Pancreas (tissue), 10 donors: ENCODE measurements at regions not wholly inside any gene's neighbourhood (a gene's known extent, or its start where the extent isn't known, plus 50 kb on each side); places are given as distances from the start of the nearest gene placed in this dataset.

Source experiments
- ATAC-seq, 4 donors: fragments of 200-7000 bp; cut with Tn5 transposase; one replicate each; pipeline versions ENCODE4 v1.8.0 to v1.9.1; 2020; ENCODE audit warnings: mild to moderate bottlenecking in 4 of 4, moderate library complexity in 4 of 4
- DNase-seq, 6 donors: peaks; one replicate each; pipeline ENCODE4 v3.0.0-alpha.2; 2020
- FAIRE-seq: peaks from 2 replicates; lab custom pipeline; 2012; peaks lifted over from hg19 to GRCh38; lab: Jason Lieb, UNC
- H3K27ac ChIP-seq, 4 donors: fragments of 200-600 bp; sonication (generic); 1 replicate in 3 of 4; 2 replicates in 1 of 4; pipeline versions ENCODE4 v1.5.0 to v1.8.0; 2020
- H3K27me3 ChIP-seq, 4 donors: fragments of 200-600 bp; one replicate each; pipeline ENCODE4 v1.8.0; 2021
- H3K36me3 ChIP-seq, 3 donors: fragments of 200-600 bp; sonication (generic) in 1 of 3; one replicate each; pipeline versions ENCODE4 v1.5.0 to v1.8.0; 2020 to 2021
- H3K4me1 ChIP-seq, 3 donors: fragments of 200-600 bp; one replicate each; pipeline ENCODE4 v1.8.0; 2021
- H3K4me3 ChIP-seq, 4 donors: fragments of 200-600 bp; sonication (generic) in 2 of 4; one replicate each; pipeline versions ENCODE4 v1.5.0 to v1.8.0; 2020 to 2021
- H3K9me3 ChIP-seq, 4 donors: fragments of 200-600 bp; one replicate each; pipeline ENCODE4 v1.8.0; 2021
- WGBS, 2 donors: extraction: QIAGEN DNeasy Blood & Tissue Kit; methylation state at CpG; one replicate each; pipeline ENCODE4 v1.1.7; 2013; 5-methylcytosine and 5-hydroxymethylcytosine counted together
- intact Hi-C, 3 donors: fragments of 100-400 bp; cut with DNase I; formaldehyde crosslinking; loops; one replicate each; pipeline versions ENCODE4 v1.11.1 to v1.14.2; 2022
- TF ChIP-seq, protein P1 (sequence below), 4 donors: fragments of 200-600 bp; sonication (generic) in 3 of 4; IDR thresholded peaks; one replicate each; pipeline versions ENCODE4 v1.5.0 to v1.8.0; 2021; ENCODE audit warnings: antibody characterized with exemption in 4 of 4
- donor health status: healthy with polysubstance abuse.
- donor health status: DM: no; HTN: no; CAD: no; lungs with moderate emphysema.
- donor health status: DM: no; HTN: no; CAD: no.
- donor health status: control.
- donor health status: control.
- donor health status: Bipolar disorder and iron deficiency.
- donor health status: DM: yes; HTN: yes; CAD: no.
- donor health status: DM: no; HTN: no; CAD: no.
- donor health status: DM: no; HTN: no; CAD: no.
- donor health status: DM: yes; HTN: yes; CAD: no.

DNA sequence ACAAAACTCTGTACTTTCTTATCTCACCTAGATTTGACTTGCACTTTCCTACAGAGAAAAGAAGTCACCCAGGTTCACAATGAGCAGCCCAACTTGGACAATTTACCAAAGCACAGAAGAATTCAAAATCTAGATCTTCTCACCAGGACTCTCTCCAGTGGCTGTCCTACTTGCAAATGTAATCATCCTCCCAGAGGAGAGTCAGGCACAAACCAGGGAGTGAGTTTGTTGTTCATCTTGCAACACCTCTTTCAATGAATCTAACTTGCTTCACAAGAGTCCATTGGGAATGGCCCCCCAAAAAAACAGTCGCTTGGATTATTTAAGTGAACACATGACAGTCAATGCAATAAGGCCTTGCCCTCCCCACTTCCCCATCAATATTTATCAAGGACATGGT lies 144.6 kb downstream of the ATL2 start:
- Histone ChIP-seq H3K4me3 (no peak overlapping the region), H3K27ac (no peak overlapping the region), H3K9me3 (no peaks in the 10 kb centered on the region), H3K4me1 (no peaks in the 10 kb centered on the region), H3K27me3 (peaks cover 0 to 6% (median 0%) of the 10 kb centered on the region in 4 donors), H3K36me3 (no peaks in the 10 kb centered on the region)
- TF ChIP-seq, protein P1, sequence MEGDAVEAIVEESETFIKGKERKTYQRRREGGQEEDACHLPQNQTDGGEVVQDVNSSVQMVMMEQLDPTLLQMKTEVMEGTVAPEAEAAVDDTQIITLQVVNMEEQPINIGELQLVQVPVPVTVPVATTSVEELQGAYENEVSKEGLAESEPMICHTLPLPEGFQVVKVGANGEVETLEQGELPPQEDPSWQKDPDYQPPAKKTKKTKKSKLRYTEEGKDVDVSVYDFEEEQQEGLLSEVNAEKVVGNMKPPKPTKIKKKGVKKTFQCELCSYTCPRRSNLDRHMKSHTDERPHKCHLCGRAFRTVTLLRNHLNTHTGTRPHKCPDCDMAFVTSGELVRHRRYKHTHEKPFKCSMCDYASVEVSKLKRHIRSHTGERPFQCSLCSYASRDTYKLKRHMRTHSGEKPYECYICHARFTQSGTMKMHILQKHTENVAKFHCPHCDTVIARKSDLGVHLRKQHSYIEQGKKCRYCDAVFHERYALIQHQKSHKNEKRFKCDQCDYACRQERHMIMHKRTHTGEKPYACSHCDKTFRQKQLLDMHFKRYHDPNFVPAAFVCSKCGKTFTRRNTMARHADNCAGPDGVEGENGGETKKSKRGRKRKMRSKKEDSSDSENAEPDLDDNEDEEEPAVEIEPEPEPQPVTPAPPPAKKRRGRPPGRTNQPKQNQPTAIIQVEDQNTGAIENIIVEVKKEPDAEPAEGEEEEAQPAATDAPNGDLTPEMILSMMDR (IDR thresholded peaks at IDR 0.05): no peak
- no peak for DNase-seq
- no peak for ATAC-seq
- intact Hi-C loops: no loop called here
- 61 to 72% methylated on average over 1 of the region's 1 CpG for WGBS, 2 donors
- no peak for FAIRE-seq

DNA sequence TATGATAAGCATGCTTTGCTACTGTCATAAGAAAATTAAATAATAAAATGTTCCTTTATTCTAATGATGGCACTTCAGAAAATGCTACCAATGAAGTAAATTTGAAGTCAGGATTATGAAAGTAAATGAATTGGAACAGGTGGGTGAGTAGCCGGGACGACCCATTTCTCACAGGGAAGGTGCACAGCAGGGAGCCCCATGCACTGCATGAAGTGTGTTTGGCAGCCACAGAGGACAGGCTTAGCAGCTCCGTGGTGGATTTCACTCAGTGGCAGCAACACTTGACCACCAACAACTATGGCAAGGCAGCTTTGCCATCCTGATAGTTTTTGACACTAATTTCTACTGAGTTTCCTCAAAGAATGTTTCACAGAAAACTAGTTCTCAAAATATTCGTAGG lies 146.3 kb downstream of the ATL2 start:
- no peak for FAIRE-seq
- ATAC-seq: no peak
- intact Hi-C loops: no loop called here
- Histone ChIP-seq H3K9me3 (no peaks in the 10 kb centered on the region), H3K27me3 (peaks cover 0 to 6% (median 0%) of the 10 kb centered on the region in 4 donors), H3K27ac (no peak overlapping the region), H3K4me1 (no peaks in the 10 kb centered on the region), H3K36me3 (no peaks in the 10 kb centered on the region), H3K4me3 (no peak overlapping the region)
- 35 to 47% methylated on average over 4 of the region's 4 CpGs for WGBS, 2 donors
- TF ChIP-seq, protein P1 (IDR thresholded peaks at IDR 0.05): no peak
- no peak for DNase-seq

DNA sequence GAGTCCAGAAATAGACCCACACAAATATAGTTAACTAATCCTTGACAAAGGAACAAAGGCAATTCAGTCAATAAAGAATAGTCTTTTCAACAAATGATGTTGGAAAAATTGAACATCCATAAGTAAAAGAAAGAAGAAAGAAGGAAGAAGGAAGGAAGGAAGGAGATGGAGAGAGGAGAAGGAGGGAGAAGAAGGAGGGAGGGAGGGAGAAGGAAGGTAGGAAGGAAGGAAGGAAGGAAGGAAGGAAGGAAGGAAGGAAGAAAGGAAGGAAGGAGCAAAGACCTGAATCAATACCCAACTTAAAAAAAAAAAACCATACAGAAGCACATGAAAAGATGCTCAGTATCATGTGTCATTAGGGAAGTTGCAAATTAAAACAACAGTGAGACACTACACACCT lies 148.3 kb downstream of the ATL2 start:
- intact Hi-C loops: no loop called here
- no peaks in the 10 kb centered on the region for H3K36me3 ChIP-seq
- peaks cover 0 to 4% (median 0%) of the 10 kb centered on the region in 4 donors for H3K27me3 ChIP-seq
- TF ChIP-seq, protein P1 (IDR thresholded peaks at IDR 0.05): no peak
- no peaks in the 10 kb centered on the region for H3K4me1 ChIP-seq
- DNase-seq (no peak), FAIRE-seq (no peak), ATAC-seq (no peak)
- no peak overlapping the region for H3K4me3 ChIP-seq
- no peak overlapping the region for H3K27ac ChIP-seq
- H3K9me3 ChIP-seq: no peaks in the 10 kb centered on the region

DNA sequence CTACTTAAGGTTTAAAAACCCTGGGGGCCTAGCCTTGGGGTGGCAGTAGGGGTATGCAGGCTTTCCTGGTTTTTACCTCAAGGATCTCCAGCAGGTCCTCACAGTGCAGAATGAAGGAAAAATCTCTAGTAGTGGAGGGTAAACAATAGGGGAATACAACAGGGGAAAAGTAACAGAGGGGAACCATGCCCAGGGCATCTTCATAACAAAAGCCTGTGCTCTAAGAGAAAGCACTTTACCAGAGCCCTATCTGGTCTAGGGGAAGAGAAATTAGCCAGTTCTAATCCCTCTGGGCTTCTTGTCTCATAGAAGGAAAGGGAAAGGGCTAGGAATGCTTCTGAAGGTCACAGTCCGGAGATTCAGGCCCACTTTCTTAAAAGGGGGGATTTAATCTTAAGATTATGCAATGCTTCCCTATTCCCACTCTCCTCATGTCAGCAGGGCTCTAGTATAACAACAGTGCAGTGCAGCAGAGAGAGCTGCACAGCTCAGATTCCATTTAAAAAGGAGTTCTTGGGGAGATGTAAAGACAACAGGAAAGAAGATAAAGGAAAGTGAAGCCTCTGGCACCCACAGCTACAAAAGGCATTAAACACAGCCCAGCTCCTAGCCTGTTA lies 149.0 kb upstream of the CYP1B1 start:
- no peak overlapping the region for H3K27ac ChIP-seq
- intact Hi-C loops: no loop called here
- H3K36me3 ChIP-seq: no peaks in the 10 kb centered on the region
- ATAC-seq (no peak), DNase-seq (no peak), FAIRE-seq (no peak)
- TF ChIP-seq, protein P1 (IDR thresholded peaks at IDR 0.05): no peak
- H3K4me1 ChIP-seq: no peaks in the 10 kb centered on the region
- 32 to 46% methylated on average over 1 of the region's 1 CpG for WGBS, 2 donors
- H3K27me3 ChIP-seq: no peaks in the 10 kb centered on the region
- no peaks in the 10 kb centered on the region for H3K9me3 ChIP-seq
- H3K4me3 ChIP-seq: no peak overlapping the region

DNA sequence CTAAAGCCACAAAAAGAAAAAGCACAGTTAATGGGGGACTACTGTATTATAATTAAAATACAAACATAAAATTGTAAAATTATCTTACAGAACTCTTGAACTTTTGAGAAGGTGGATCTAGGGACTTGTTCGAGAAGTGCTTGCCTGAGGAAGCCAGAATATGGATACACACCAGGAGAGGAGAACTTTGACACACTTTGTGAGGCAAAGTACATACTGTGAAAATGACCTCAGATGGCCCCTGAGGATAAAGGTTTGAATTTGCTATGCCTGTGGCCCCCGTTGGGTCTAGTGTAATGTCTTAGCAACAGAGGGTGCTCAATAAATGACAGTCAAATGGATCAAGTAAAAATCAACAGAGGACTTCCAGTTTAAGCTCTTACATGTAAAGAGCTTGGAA lies 148.2 kb upstream of the CYP1B1 start:
- Histone ChIP-seq H3K27me3 (no peaks in the 10 kb centered on the region), H3K4me1 (no peaks in the 10 kb centered on the region), H3K27ac (no peak overlapping the region), H3K9me3 (no peaks in the 10 kb centered on the region), H3K4me3 (no peak overlapping the region), H3K36me3 (no peaks in the 10 kb centered on the region)
- FAIRE-seq (no peak), ATAC-seq (no peak), DNase-seq (no peak)
- intact Hi-C loops: no loop called here
- WGBS, 2 donors: 65 to 70% methylated on average over 2 of the region's 2 CpGs
- TF ChIP-seq, protein P1 (IDR thresholded peaks at IDR 0.05): no peak
